GM13977 (cell line): ENCODE measurements at regions not wholly inside any gene's neighbourhood (a gene's known extent, or its start where the extent isn't known, plus 50 kb on each side); places are given as distances from the start of the nearest gene placed in this dataset.
"Not testable (repeated sequence)": the region's sequence is repeated elsewhere in the genome, so short reads cannot be mapped to it uniquely, and the experiment has no call there.

Source experiments
- DNase-seq: peaks from one replicate; pipeline ENCODE4 v3.0.0; 2012; ENCODE audit warnings: low spot score
- in situ Hi-C: fragments of 300-500 bp; cut with MboI; formaldehyde crosslinking; loops from one replicate; pipeline ENCODE4 v1.12.0; 2022; ENCODE audit warnings: low sequenced_read_pairs, low pct_unique_long_range_greater_than_20kb, mixed read lengths, inconsistent platforms; ENCODE audit not compliant: unreplicated experiment
- TF ChIP-seq, protein P1 (sequence below): IDR thresholded peaks from 2 replicates; pipeline ENCODE4 v1.5.1; 2012; ENCODE audit warnings: mild to moderate bottlenecking, control low read depth; ENCODE audit not compliant: insufficient read depth; ENCODE audit errors: extremely low read depth, missing control alignments

- no peak for DNase-seq
- TF ChIP-seq, protein P1, sequence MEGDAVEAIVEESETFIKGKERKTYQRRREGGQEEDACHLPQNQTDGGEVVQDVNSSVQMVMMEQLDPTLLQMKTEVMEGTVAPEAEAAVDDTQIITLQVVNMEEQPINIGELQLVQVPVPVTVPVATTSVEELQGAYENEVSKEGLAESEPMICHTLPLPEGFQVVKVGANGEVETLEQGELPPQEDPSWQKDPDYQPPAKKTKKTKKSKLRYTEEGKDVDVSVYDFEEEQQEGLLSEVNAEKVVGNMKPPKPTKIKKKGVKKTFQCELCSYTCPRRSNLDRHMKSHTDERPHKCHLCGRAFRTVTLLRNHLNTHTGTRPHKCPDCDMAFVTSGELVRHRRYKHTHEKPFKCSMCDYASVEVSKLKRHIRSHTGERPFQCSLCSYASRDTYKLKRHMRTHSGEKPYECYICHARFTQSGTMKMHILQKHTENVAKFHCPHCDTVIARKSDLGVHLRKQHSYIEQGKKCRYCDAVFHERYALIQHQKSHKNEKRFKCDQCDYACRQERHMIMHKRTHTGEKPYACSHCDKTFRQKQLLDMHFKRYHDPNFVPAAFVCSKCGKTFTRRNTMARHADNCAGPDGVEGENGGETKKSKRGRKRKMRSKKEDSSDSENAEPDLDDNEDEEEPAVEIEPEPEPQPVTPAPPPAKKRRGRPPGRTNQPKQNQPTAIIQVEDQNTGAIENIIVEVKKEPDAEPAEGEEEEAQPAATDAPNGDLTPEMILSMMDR = no peak
- in situ Hi-C loops = no loop called here
Measured at GRCh38 chr3:89032346-89033013, 74.9 kb upstream of the EPHA3 start.

GRCh38 chr3:89034723-89035122 is 72.7 kb upstream of the EPHA3 start:
- in situ Hi-C loops, DNase-seq: not testable (repeated sequence)

- in situ Hi-C loops = no loop called here
- DNase-seq = no peak
- TF ChIP-seq, protein P1 = no peak
Measured at GRCh38 chr3:89038869-89039268, 68.6 kb upstream of the EPHA3 start.

GRCh38 chr3:89042236-89042835 is 65.1 kb upstream of the EPHA3 start:
- no peak for DNase-seq
- TF ChIP-seq, protein P1 = no peak
- in situ Hi-C loops = no loop called here

GRCh38 chr3:89043406-89043932 is 64.0 kb upstream of the EPHA3 start:
- DNase-seq = no peak
- TF ChIP-seq, protein P1 = no peak
- in situ Hi-C loops = no loop called here

DNA sequence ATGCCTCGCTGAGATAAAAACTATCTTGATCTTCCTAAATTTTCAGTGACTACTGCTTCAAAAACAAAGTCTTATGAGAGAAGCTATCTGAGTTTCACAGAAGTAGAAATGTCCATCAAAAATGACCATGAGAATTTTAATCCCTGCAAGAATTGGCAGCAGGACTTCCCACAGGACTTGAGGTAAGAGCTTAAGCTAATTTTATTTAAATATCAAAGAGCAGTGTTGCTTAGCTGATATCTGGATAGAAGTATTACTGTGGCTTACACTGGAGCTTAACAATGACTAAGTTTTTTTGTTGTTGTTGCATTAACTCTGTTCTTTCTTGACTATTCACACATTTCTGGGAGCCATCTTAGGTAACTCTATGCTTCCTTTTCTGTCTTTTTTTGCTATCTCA is 60.8 kb upstream of the EPHA3 start:
- in situ Hi-C loops = no loop called here
- no peak for DNase-seq
- TF ChIP-seq, protein P1 = no peak

DNA sequence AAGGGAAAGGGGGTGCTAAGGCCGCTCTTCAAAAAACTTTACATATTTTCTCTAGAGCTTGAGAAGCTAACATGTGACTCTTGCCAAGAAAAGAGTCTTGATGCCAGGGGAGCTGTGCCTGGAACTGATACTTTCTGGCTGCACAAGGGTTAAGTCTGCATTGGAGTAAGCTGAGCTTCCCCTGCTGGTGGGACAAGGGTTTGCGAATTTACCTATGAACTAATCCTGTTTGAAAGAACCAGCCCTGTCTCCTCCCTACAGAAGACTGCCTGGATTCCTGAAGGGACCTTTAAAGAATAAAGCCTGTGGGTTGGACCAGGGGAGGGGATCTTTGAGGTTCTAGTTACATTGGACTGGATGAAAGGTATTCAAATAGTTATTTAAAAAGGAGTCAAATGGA is 58.3 kb upstream of the EPHA3 start:
- in situ Hi-C loops = no loop called here
- no peak for DNase-seq
- TF ChIP-seq, protein P1 = no peak
